T-helper 1 cell (primary cell): ENCODE measurements at regions not wholly inside any gene's neighbourhood (a gene's known extent, or its start where the extent isn't known, plus 50 kb on each side); places are given as distances from the start of the nearest gene placed in this dataset.
"Not testable (repeated sequence)": the region's sequence is repeated elsewhere in the genome, so short reads cannot be mapped to it uniquely, and the experiment has no call there.

ENCODE experiments used
- DNase-seq, 5 donors: peaks; one replicate each; pipeline ENCODE4 v3.0.0-alpha.2; 2012 to 2020

- DNase-seq = peak in 4 of 5 donors; percentile 35 to 67 (median 53)
These were observed 192.5 kb upstream of the STK26 start for GRCh38 chrX:131830400-131831184.

- DNase-seq = no peak
These were observed 191.9 kb upstream of the STK26 start for GRCh38 chrX:131831185-131831520.

DNA sequence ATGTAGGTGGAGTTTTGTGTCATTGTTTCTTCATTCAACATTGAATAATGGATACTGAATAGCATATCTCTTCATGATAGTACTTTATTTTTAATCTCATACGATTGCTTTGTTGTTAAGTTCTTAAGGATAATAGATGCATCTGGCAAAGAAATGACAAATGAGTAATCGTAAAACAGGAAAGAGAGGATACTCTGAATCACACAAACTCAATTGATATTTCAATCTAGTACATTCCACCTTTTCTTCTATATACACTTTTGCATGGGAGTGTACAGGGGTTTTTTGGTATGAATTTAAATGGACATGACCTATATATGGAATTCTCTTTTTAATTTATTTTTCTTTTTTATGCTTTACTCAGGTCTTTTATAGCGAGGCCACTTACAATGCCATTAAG is 186.9 kb upstream of the STK26 start:
- DNase-seq = no peak

- DNase-seq = no peak
These were observed 185.8 kb upstream of the STK26 start for GRCh38 chrX:131837325-131837724.

DNA sequence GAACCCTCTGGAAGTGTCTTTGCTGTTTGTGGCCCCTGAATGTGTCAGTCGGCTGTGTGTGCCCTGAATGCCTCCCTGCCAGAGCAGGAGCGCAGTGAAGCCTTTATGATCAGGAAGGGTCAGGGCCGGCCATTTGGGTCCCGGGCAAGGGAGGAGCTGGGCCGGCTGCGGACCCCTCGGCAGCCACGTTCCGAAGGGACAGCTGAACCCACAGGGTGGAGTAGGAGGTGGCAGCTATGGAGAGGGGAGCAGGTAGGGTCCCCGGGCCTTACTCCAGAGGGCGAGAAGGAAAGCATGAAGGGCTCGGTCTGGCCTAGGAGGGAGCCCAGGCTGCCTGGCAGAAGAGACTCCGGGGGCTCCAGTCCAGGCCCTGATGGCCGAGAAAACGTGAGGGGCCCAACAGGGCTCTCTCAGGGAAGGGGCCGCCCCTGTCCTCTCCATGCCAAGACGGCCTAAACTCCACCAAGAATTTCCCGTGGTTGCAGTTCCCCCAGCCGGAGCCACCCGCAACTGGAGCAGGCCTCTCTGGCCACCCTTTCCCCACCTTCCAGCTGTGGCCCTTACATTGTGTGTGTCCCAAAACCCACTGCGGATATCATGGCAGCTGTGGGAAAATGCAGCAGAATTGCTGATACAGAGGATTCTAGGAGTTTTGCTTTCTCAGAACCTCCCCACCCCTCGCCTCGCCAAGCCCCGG is 182.2 kb upstream of the STK26 start:
- no peak for DNase-seq

DNA sequence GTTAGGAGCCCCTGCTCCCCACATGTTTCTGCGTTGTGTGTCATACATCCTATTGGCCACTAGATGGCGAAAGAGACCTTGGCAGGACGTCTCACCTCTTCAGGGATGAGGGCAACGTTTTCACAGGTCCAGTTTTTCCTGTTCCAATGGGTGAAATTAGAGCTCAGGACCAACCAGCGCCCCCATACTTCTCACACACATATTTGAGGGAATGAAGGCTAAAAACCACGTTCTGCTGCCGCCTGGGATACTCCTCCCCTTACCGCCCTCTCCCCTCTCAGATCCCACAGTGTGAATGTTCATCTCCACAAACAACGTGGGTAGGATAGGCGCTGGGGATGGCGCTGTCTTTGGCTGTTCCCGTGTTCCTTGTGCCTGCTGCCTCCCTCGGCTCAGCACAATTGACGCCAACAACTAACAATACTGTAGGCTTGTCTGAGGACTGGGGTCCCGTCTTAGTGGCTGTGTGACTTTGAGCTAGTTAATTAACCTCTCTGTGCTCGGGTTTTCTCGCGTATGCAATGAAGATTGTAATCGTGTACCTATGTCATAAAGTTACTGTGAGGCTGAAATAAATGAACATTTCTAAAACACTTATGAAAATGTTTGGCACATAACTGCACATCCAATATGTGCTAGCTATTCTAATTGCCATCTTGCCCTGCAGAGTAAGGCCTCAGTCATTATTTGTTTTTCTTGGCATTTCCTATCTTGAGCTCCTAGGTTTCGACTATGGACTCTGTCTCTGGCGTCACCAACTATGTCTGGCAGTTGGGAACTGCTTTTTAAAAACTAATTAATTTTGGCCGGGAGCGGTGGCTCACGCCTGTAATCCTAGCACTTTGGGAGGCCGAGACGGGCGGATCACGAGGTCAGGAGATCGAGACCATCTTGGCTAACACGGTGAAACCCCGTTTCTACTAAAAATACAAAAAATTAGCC is 181.3 kb upstream of the STK26 start:
- peak in 1 of 5 donors; percentile 44 for DNase-seq

GRCh38 chrX:131843987-131844386 is 179.1 kb upstream of the STK26 start:
- DNase-seq = no peak

GRCh38 chrX:131845201-131845600 is 177.9 kb upstream of the STK26 start:
- no peak for DNase-seq

DNA sequence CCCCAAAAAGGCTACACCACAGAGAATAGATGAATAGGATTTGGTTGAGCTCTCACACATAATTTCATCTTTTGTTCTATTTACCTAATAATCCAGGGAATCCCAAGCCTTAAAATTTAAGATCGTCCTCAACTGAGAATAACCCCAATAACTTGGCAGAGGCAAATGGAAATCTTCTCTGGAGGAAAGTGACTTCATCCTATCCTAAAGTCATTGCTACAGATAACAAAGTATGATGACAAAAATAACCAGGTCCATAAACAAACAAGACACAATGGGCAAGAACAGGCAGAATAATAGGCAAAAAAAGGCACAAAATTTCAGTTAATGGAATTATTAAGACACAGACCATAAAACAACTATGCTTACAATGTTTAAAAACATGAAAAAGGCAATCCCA is 177.3 kb upstream of the STK26 start:
- no peak for DNase-seq

- DNase-seq = not testable (repeated sequence)
These were observed 172.1 kb upstream of the STK26 start for GRCh38 chrX:131850964-131851363.

DNA sequence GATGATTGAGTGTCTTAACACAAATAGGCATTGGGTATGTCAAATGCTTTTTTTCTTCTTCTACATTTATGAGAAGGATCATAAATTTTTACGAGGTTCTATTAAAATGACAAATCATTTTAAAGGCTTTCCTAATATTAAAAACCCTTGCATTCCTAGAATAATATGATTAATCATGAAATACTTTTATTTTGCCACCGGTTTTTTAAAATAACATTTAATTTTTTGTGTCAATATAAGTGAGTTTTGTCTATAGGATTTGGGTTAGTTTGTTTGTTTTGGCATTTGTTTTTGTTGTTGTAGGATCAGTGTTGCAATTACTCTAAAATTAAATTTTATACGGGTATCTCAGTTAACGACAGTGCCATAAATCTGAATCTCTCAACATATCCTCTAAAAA is 169.7 kb upstream of the STK26 start:
- DNase-seq = no peak

- no peak for DNase-seq
These were observed 168.5 kb upstream of the STK26 start for GRCh38 chrX:131854581-131854980.

- DNase-seq = no peak
These were observed 161.9 kb upstream of the STK26 start for GRCh38 chrX:131861088-131861787.

GRCh38 chrX:131862321-131862720 is 160.8 kb upstream of the STK26 start:
- no peak for DNase-seq

DNA sequence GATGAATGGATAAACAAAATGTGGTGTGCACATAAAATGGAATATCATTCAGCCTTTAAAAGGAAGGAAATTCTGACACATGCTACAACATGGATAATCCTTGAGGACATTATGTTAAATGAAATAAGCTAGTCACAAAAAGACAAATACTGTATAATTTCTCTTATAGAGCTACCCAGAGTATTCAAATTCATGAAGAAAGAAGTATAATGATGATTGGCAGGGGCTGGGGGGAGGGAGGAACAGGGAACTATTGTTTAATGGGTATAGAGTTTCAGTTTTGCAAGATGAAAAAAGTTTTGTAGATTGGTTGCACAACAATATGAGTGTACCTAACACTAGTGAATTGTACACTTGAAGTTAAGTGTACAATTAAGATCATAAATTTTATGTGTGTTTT is 153.9 kb upstream of the STK26 start:
- DNase-seq = no peak

- no peak for DNase-seq
These were observed 148.8 kb upstream of the STK26 start for GRCh38 chrX:131874300-131874699.

DNA sequence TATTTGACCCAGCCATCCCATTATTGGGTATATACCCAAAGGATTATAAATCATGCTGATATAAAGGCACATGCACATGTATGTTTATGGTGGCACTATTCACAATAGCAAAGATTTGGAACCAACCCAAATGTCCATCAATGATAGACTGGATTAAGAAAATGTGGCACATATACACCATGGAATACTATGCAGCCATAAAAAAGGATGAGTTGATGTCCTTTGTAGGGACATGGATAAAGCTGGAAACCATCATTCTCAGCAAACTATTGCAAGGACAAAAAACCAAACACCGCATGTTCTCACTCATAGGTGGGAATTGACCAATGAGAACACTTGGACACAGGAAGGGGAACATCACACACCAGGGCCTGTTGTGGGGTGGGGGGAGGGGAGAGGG is 147.3 kb upstream of the STK26 start:
- not testable (repeated sequence) for DNase-seq

DNA sequence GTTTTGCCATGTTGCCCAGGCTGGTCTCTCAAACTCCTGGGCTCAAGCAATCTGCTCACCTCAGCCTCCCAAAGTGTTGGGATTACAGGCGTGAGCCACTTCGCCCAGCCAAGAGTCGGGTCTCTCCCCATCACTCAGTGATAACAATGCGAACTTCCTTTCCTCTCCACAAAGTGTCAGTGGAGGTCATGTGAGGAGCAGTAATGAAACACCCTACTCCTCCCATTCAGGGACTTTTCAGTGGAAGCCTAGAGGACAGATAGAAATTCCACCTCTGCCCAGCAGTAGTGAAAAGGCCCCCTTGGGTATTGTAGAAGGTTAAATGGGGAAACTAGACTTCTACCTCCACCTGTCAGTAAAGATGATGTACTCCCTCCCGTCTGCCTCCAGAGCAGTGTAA is 141.9 kb upstream of the STK26 start:
- no peak for DNase-seq

DNA sequence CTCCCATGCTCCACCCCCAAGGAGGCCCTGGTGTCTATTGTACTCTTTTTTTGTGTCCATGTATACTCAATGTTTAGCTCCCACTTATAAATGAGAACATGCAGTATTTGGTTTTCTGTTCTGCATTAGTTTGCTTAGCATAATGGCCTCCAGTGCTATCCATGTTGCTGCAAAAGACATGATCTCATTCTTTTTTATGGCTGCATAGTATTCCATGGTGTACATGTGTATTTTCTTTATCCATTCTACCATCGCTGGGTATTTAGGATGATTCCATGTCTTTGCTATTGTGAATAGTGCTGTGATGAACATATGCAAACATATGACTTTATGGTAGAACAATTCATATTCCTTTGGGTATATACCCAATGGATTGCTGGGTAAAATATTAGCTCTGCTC is 138.1 kb upstream of the STK26 start:
- DNase-seq = not testable (repeated sequence)

GRCh38 chrX:131893857-131894256 is 129.2 kb upstream of the STK26 start:
- DNase-seq = not testable (repeated sequence)

GRCh38 chrX:131894995-131895394 is 128.1 kb upstream of the STK26 start:
- DNase-seq = no peak

- DNase-seq = peak in 1 of 5 donors; percentile 3
These were observed 127.3 kb upstream of the STK26 start for GRCh38 chrX:131895807-131896206.

DNA sequence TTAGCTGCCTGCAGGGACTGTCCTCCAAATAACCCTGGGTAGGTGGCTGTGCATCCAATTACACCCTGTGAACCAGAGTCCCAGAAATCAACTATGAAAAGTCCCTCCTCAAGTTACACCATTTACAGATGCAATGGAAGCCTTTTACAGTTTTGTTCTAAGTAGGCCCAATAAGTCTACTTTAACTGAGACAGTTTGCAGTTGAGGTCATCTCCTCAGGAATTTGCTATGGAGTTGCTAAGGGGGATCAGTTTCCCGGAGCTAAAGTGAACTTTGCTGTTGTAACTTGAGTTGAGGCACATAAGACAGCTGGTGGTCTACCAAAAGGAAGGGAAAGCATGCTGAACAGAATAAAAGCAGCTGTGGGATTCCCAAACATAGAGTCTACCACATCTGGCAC is 121.6 kb upstream of the STK26 start:
- no peak for DNase-seq
